PFSK-1 (cell line): ENCODE measurements at regions not wholly inside any gene's neighbourhood (a gene's known extent, or its start where the extent isn't known, plus 50 kb on each side); places are given as distances from the start of the nearest gene placed in this dataset.

ENCODE experiments used
- POLR2AphosphoS5 ChIP-seq: IDR thresholded peaks from 2 replicates; pipeline ENCODE4 v1.6.1; 2012; ENCODE audit warnings: low read depth, mild to moderate bottlenecking, control low read depth, low read length, moderate library complexity
- REST ChIP-seq, 2 experiments: IDR thresholded peaks; 2 replicates each; pipeline versions ENCODE4 v1.6.1 to v1.8.0; 2011 to 2012; ENCODE audit warnings: low read depth in 2 of 2, low read length in 2 of 2, control low read depth in 1 of 2, inconsistent platforms in 1 of 2, mild to moderate bottlenecking in 1 of 2, moderate library complexity in 1 of 2; ENCODE audit not compliant: insufficient read depth in 1 of 2
- TAF1 ChIP-seq: IDR thresholded peaks from 2 replicates; pipeline ENCODE4 v1.6.1; 2012; ENCODE audit warnings: low read length, control low read depth, borderline replicate concordance; ENCODE audit not compliant: insufficient read depth

GRCh38 chr6:26232940-26233648, 131.9 kb upstream of the BTN3A2 start:
- TF ChIP-seq TAF1: no peak
- no peak for TF ChIP-seq REST (IDR thresholded peaks at IDR 0.05; ENCODE audit: insufficient read depth in 1 of 2, low read depth in 2 of 2, low read length in 2 of 2)
- no peak for TF ChIP-seq POLR2AphosphoS5
